Fibroblast of peridontal ligament (primary cell): ENCODE measurements at regions not wholly inside any gene's neighbourhood (a gene's known extent, or its start where the extent isn't known, plus 50 kb on each side); places are given as distances from the start of the nearest gene placed in this dataset.
"Not testable (repeated sequence)": the region's sequence is repeated elsewhere in the genome, so short reads cannot be mapped to it uniquely, and the experiment has no call there.

Experiments used
- DNase-seq: peaks from one replicate; pipeline ENCODE4 v3.0.0-alpha.2; 2010; ENCODE audit errors: extremely low read depth

GRCh38 chr5:85843535-85843934 is 774.2 kb upstream of the COX7C start:
- DNase-seq, result no peak

DNA sequence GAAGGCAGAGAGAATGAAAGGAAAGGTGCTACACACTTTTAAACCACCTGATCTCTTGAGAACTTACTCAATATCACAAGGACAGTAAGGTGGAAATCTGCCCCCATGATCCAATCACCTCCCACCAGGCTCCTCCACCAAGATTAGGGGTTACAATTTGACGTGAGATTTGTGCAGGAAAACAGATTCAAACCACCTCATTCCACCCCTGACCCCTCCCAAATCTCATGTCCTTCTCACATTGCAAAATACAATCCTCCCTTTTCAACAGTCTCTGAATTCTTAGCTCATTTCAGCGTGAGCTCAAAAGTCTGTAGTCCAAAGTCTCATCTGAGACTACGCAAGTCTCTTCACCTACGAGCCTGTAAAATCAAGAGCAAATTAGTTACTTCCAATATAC is 768.3 kb upstream of the COX7C start:
- DNase-seq, result no peak

- no peak for DNase-seq
These were observed 752.4 kb upstream of the COX7C start for GRCh38 chr5:85865296-85865695.

GRCh38 chr5:85868070-85868469 is 749.7 kb upstream of the COX7C start:
- DNase-seq, result no peak

DNA sequence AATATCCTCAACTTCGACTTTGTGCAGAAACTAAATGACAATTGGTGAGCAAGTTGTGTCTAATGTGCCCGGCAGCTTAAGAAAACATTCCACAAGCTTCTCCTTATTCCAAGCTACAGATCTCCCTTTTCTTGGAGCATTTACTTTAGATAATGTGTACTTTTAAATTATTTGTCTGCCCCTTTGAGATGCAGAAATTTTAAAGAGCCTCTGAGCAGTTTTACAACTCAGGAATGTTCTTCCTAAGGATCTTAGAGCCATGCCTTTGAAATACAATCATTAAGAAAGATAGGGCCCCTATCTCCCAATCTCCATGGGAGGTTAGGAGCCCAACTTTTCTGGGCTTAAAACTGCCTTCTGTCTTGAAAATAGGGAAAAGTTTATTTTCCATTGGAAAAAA is 723.7 kb upstream of the COX7C start:
- DNase-seq, result no peak

DNA sequence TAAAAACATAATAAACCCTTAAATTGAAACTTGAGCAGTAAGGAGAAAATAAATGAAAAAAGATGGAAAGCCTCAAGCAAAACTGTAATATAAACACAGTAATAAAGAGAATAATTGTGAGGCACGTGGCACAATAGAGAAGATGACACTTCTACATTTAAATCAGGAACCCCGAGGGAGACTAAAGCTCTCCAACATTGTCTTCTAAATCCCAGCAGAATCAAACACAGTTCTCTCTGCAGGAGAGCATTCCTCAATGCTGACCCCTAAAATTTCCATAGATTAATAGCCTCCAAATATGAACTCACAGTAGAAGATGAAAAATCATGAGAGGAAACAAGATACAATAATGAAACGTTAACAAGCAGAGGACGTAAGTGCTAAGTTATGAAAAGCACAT is 721.2 kb upstream of the COX7C start:
- DNase-seq, result no peak

DNA sequence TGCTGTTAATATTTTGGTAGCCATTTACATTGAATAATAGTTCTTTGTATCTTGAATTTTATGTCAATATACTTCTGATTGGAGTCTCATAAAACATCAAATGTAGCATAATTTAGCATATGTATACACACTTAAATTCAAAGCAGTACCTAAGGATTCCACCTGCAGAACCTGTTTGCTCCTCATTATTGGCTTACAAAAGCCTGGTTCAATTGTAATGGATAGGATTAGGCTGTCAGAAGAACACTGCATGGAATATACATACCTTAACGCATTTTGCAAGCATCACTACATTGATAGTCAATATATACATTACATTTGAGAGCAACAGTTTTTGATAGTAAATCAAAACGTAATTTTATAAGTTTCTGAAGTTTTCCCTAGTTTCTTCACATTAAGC is 711.3 kb upstream of the COX7C start:
- no peak for DNase-seq

- no peak for DNase-seq
These were observed 707.4 kb upstream of the COX7C start for GRCh38 chr5:85910335-85910734.

DNA sequence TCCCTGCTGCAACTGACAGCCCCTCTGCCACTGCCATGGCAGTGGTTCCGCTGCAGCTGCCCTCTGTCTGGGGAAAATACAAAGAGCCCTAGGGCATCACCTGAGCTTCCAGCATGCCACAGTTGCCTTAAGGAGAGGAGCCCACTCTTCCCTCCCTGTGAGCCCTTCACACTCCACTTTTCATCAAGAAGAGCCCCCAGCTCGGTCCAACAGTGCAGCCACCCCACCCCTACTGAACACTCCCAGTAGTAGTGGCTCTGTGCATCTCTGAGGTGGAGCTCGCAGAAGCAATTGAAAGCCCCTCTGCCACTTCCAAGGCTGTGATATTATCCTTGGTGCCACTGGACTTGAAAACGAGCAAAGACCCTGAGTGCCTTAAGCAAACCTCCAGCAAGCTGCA is 696.8 kb upstream of the COX7C start:
- DNase-seq, result no peak

DNA sequence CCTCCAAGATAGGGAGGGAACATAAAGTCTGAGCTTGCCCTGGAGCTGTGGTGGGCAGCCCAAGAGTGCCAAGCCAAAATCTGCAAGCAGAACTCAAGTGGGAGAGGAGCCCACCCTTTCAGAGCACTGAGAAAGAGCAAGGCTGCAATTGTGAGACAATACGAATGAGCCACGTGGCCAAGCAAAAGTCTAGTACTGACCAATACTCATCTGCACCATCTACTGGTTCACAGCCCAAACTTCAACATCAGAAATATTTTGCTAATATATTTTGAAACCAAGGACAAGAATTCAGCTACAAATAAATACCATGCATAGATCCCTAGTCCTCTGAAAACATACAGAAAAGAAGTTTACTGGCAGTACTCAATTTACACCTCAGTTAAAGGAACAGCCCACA is 696.2 kb upstream of the COX7C start:
- DNase-seq, result no peak

DNA sequence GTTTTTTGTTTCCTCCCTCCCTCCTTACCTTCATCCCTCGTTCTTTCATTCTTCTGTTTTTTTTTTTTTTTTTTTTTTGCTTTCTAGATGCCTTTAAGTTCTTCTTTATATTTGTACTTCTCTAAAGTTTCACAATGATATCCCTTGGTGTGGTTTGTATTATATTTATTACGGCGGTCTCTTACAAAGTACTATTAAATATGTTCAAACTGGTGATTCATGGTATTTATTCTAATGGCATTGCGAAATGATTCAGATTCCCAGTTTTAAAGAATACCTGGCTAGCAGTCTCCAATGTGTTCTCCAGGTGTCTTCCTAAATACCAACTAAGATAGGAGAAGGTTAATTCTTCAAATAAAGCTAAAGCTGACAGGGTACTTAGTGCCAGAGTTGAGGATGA is 690.1 kb upstream of the COX7C start:
- no peak for DNase-seq

- no peak for DNase-seq
These were observed 688.0 kb upstream of the COX7C start for GRCh38 chr5:85929713-85930112.

- no peak for DNase-seq
These were observed 686.5 kb upstream of the COX7C start for GRCh38 chr5:85931220-85931619.

- DNase-seq, result no peak
These were observed 679.5 kb upstream of the COX7C start for GRCh38 chr5:85938201-85938600.

DNA sequence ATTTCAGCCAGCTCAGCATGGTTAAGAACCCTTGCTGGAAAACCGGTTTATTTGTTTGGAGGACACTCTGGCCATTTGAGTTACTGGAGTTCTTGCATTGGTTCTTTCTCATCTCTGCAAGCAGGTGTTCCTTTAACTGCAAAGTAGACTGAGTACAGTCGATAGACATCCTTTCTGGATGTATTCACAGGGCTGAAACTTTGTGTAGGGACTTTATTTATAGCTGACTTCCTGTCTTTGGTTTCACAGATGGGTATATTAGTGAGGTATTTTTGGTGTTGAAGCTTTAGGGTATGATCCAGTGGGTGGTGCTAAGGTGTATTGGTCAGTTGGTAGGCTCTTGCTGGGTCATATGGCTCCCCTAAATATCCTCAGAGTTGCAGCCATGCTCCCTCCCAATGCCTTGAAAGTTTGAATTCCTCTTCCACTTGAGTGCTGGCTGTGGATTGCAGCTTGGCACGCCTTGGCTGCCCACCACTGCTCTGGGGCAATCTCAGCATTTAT is 666.0 kb upstream of the COX7C start:
- no peak for DNase-seq

DNA sequence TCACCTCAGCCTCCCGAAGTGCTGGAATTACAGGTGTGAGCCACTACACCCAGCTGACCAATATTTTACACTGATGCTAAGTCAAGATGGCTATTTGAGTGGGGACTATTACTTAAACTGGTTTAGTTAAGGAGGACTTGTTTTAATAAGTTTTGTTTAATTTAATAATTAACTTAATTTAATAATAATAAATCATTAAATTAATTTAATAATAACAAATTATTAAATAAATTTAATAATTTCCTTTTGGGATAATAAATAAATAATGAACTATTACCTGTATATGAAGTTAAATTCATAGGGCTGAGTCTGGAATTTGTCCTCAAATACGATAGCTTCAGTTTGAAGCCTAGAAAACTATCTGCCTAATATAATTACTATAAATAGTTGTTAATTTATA is 665.1 kb upstream of the COX7C start:
- no peak for DNase-seq

- no peak for DNase-seq
These were observed 650.1 kb upstream of the COX7C start for GRCh38 chr5:85967681-85968080.

GRCh38 chr5:85972539-85972938 is 645.2 kb upstream of the COX7C start:
- DNase-seq, result no peak

- no peak for DNase-seq
These were observed 632.6 kb upstream of the COX7C start for GRCh38 chr5:85985167-85985566.

- DNase-seq, result no peak
These were observed 626.7 kb upstream of the COX7C start for GRCh38 chr5:85990998-85991397.

DNA sequence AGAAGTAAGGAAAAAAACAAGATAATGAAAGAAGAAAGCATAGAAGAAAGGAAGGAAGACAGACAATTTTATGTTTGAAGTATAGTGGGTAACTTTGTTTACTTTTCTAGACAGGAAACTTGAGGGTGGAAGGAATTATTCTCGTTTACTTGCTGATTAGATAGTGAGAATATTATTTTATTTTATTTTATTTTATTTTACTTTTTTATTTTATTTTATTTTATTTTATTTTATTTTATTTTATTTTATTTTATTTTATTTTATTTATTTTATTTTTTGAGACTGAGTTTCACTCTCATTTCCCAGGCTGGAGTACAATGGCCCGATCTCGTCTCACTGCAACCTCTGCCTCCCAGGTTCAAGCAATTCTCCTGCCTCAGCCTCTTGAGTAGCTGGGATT is 623.1 kb upstream of the COX7C start:
- not testable (repeated sequence) for DNase-seq

DNA sequence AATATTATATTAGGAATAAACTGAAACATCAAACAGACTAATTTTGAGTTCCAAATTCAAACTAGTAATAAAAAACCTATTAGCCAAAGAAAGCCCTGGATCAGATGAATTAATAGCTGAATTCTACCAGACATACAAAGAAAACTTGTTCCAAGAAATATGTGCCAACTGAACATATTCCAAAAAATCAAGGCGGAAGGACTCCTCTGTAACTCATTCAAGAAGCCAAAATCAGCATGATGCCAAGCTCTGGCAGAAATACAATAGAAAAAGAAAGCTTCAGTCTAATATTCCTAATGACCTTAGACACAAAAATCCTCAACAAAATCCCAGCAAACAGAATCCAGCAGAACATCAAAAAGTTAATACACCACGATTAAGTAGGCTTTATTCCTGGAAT is 619.1 kb upstream of the COX7C start:
- DNase-seq, result no peak

DNA sequence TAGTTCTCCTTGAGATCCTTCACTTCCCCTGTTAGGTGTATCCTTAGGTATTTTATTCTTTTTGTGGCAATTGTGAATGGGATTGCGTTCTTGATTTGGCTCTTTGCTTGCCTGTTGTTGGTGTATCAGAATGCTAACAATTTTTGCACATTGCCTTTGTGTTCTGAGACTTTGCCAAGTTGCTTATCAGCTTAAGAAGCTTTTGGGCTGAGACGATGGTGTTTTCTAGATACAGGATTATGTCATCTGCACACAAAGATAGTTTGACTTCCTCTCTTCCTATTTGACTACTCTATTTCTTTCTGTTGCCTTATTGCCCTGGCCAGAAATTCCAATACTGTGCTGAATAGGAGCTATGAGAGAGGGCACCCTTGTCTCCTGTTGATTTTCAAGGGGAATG is 609.4 kb upstream of the COX7C start:
- DNase-seq, result no peak

DNA sequence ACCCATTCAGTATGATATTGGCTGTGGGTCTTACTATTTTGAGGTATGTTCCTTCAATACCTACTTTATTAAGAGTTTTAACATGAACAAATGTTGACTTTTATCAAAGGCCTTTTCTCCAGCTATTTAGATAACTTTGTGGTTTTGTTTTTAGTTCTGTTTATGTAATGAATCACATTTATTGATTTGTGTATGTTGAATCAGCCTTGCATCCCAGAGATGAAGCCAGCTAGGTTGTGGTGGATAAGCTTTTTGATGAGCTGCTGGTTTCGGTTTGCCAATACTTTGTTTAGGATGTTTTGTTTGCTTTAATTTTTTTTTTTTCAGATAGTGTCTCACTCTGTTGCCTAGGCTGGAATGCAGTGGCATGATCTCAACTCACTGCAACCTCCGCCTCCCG is 609.0 kb upstream of the COX7C start:
- no peak for DNase-seq

DNA sequence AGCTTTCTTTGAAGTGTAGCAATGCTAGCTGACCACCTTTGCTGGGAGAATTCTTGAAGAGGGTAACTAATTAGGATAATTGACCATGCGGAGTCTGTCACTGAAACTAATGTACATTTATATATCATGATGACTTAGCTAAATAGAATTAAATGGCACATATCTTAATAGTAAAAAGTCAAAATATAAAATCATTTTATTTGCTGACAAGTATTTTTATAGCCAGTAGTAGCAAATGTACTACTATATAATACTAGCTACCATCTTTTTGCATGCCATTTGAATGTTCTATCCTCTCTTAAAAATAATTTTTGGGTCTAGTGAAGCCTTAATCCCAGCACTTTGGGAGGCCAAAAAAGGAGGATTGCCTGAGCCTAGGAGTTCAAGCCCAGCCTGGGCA is 605.8 kb upstream of the COX7C start:
- DNase-seq, result no peak
